Fibroblast of the conjunctiva (primary cell): ENCODE measurements at regions not wholly inside any gene's neighbourhood (a gene's known extent, or its start where the extent isn't known, plus 50 kb on each side); places are given as distances from the start of the nearest gene placed in this dataset.
"Not testable (repeated sequence)": the region's sequence is repeated elsewhere in the genome, so short reads cannot be mapped to it uniquely, and the experiment has no call there.

Source experiments
- DNase-seq: peaks from one replicate; pipeline ENCODE4 v3.0.0-alpha.2; 2010; ENCODE audit warnings: low read depth

DNA sequence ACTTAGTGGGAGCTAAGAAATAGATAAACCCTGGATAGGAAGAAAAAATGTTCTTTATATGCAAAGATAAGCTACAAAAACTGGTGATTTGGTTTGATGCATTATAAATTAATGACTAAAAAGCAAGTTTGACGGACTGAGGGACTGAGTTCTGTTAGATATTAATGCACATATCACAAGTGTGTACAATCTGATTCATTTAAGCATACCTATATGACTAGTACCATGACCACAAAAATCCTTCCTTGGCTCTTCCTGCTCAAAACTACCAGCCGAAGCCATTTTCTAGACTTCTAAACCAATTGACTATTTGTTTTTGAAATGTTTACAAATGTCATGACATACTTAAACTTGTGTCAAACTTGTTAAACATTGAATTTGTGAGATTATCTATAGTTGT is 374.5 kb upstream of the MON1B start:
- DNase-seq = no peak

DNA sequence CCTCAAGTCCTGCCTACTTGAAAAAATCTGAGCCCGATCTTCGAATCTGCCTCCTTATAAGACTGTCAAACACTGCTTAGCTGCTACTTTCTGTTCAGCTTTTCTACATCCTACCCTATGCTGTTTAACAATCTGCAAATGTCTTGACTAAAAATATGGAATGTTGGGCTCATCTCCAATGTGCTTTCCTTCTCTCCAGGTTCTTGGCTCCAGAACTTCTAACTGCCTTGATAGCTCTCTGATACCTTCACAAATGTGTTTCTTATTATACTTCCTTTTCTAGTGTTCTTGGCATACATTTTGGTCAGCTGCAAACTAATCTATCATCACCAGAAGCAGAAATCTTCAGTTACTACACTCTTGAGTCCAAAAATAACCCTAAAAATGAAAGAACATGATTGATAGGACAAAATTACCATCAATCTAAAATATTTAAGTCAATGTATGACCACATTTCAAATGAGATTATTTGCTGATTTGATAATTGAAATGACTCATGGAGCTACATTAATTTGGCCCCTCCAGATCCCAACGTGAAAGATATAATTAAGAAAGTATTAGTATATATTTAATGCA is 372.3 kb upstream of the MON1B start:
- DNase-seq = no peak

DNA sequence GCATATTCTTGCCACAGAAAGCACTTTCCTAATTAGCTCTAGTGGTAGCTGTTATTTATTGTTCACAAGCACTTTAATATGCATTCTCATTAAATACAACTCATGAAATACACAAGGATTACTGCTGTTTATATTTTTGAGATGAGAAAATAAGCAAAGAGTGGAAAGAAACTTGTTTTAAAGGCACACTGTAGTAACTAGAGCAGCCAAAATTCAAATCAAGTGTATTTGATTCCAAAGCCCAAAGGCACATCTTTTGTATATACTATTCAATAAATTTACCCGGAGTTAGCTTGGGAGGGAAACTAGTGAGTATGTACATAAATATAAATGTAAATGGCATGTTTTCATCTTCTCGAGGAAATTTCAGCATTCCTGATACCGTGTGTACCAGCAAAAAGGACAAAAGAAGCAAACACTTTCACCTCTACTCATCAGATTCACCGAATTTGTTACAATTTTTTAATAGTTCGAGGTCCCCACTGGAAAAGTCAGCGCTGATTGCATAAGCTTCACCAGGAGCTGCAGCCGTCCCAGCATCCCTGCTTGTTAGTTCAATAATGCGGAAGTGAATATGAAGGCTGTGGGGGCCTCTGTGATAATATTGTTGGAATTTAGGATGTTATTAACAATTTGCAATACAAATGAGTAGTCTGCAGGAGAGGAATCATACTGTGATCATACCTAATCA is 371.6 kb upstream of the MON1B start:
- no peak for DNase-seq

DNA sequence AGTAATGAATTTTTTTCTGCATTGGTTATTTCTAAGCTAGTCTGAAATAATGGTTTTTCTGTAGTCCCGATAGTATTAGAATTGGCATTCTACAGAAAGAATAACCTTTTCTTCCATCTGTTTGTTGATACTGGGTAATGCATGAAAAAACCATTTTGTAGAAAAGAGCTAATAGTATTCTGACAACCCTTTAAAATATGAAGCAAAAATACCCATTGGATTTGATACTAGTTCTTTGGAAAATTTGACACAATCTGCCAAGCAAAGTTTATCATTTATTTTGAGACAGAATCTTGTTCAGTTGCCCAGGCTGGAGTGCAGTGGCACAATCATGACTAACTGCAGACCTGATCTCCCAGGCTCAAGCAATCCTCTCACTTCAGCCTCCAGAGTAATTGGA is 366.8 kb upstream of the MON1B start:
- no peak for DNase-seq

DNA sequence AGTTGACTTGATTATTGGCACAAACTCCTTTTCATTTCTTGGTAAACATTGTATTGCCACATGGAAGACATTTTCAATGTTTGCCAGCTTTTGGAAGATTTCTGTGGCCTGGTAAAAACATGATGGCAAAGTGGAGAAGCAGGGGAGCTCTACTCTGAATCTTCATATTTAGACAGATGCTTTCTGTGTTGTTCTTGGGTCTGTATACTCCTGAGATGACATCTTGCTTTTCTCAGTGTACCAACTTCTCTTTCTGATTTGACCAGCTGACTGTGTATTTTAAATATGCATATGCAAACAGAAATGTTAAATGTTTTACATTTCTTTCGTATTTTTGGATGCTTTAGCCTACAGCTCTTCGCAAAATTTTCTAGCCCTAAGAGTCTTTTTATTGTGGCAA is 366.2 kb upstream of the MON1B start:
- no peak for DNase-seq

DNA sequence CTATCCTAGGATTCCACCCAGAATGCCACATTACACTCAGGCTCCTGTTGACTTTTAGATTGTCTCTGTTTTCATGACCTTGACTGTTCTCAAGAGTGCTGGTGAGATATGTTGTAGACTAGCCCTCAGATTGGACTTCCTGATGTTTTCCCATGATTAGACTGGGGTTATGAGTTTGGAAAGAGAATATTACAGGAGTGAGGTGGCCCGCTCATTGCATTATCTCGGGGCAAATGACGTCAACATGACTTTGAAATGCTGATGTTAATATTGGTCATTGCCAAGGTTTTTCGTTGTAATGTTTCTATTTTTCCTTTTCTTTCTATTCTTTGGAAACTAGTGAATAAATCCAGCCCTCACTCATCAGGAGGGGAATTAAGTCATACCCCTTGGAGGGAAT is 355.7 kb upstream of the MON1B start:
- DNase-seq = no peak

DNA sequence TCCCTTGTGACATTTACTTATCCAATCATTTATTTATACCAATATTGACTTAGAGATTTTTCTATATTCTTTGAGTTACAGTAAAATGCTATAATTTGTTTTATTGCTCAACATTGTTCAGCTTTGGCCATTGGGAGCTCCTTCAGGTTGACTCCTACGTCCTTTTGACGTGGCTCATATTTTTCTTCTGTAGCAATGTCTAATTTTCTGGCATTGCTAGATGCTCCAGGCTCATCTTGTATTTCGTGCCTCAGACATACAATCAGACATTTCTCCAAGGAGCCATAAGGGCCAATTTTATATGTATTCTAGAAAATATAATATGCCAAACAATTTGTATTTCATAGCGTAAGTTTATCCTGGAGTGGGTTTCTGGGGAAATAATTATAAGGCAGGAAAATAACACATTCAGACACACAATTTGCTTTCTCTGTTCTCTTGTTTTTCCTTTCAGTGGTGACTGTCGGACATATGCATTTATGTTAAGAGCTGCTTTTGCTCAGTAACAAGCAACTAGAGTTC is 355.1 kb upstream of the MON1B start:
- no peak for DNase-seq

DNA sequence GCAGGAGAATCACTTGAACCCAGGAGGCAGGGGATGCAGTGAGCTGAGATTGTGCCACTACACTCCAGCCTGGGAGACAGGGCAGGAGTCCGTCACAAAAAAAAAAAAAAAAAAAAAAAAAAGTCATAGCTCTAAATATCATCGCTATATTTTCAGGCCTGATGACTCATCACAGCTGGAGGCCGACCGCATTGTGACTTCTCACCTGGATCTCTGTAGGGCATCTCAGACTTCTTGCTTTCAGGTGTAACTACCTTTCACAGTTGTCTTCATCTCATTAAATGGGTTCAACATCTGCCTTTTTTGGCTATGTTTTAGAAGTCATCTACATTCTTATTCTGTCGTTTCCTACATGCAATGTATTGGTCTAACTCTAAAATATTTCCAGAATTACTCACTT is 353.1 kb upstream of the MON1B start:
- no peak for DNase-seq

DNA sequence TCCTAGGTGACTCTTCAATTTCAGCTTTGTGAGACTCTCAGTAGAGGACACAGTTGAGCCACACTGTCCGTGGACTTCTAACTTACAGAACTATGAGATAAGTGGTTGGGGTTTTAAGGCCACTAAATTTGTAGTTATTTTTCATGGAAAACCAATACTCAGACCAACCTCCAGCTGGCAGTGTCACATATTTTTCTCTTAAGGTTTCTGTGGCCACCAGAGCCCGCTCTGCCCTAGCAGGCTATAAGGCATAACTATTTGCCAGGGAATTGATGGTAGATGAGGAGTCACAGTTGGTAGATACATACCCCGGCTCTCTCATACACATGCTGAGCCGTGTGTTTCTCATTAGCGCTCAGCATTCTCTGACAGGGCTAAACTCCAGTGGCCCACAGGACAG is 336.8 kb upstream of the MON1B start:
- DNase-seq = peak; percentile 0

DNA sequence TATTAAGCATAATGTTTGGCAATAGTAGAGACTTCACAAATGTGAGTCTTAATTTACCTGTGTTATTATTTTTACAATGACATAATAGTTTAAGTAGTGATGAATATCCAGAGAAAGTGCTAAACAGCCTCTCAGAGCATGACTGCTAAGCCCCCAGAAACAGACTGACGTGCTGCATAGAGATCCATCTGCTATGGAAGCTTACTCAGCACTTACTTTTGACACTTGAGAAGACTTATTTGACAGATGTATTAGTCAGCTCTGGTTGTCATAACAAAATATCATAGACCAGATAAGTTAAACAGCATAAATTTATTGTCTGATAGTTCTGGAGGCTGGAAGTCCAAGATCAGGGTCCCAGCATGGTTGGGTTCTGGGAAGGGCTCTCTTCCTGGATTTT is 334.9 kb upstream of the MON1B start:
- no peak for DNase-seq

DNA sequence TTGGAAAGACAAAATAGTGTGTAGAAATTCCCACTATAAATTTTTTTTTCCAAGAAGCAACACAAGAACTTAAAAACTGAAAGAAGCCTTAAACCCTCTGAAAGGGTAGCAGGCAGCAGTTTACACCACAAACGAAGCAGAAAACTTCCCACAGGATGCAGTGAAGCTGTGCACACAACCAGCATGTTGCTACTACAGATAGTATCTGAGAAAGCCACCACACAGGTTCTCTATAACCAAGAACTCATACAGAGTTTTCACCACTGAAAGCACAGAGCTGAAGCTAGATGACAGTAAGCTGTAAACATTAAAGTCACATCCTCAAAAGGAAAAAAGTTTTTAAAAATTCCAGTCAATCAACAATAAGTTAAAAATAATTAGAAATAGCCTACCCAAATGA is 333.6 kb upstream of the MON1B start:
- no peak for DNase-seq

DNA sequence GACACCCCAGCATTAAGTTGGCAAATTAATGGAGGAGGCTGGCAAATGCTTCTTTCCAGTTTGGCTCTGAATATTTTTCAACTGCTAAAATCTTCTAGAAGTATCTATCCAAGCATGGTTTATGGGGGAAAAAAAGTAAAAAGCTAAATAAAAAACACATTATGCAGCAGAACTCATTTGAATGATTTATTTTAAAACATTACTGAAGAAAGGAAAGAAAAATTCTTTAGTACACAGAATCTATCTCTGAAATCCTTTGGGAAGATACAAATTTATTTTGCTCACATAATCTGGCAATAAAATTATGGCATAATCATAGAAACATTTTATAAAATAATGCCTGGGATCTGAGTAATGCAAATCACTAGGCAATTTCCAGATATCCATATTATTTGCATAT is 328.1 kb upstream of the MON1B start:
- DNase-seq = no peak

DNA sequence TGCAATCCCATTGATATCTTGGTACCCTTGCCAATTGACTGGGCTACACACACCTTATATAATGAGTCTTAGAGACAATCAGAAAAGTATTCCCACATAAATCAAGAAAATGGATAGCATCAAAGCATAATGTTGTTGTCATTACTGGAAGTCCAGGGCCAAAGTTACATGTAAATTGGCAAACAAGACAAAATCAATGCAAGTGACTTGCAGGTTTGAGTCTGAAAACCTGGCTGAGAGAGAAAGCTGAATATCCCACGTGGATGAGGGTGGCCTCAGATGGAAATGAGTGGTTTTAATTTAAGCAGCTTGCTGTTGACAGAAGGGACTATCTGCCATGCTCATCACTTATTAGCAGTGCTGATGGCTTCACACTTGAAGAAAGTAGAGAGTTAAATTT is 324.0 kb upstream of the MON1B start:
- DNase-seq = no peak

DNA sequence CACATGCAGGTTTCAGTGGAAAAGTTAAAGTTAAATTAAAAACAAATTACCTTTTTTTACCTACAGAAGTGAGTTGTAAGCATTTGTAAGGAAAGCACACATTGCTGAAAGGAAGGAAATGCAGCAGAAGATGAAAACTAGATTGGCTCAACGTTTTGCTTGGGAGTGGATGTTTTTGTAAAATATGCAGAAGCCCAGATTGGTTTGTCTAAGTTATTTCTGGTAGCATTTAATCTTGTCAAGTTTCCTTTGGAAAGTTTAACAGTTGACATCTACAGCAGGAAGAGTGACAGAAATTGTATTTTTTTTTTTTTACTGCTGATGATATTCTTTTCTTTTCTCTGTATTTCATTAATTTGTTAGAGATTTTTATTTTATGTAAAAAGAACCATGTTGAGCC is 315.1 kb upstream of the MON1B start:
- DNase-seq = no peak

DNA sequence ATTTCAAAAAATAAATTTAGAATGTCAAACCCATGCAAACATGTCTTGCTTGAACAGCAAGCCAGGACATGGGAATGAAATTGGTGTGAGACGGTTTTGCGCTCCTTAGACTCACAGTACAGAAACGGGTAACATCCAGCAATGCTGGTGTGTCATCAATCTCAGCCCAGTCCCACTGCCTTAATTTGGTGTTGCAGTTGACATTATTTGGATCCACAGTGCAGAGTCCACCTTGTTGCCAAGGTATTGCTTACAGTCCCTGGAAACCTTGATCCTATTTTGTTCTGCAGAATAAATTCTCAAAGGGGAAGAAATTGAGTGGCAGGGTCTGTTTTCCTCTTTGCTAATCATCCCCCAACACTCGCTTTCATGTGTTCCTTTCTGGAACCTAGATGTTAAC is 311.6 kb upstream of the MON1B start:
- no peak for DNase-seq

DNA sequence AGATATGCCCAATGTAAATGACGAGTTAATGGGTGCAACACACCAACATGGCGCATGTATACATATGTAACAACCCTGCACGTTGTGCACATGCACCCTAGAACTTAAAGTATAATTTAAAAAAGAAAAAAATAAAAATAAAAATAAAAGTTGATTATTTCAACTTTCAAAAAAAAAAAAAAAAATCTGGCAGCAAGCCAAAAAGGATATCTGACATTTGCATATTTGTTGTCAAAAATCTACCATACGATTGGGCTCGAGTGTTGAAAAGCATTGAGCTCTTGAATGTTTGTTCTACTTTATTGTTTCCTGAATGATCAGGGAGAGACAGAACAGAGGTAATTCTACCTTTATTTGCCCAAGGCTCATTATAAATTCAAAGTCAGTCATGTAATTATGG is 310.5 kb upstream of the MON1B start:
- DNase-seq = not testable (repeated sequence)

DNA sequence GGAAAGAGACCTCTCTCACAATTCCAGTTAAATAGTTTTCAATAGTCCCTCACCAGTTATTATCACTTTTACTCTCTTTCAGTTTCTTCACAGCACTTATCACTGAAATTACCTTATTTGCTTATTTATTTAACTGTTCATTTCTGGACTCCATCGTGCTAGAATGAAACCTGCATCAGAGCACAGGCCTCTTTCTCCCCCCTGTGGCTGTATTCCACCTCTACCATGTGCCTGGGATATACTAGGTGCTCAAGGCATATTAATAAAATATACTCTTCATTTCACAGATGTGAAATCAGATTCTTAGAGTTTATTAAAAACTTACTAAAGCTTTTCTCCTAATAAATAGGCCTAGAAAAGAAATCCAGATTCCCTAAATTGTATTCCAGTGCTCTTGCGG is 308.9 kb upstream of the MON1B start:
- DNase-seq = no peak

DNA sequence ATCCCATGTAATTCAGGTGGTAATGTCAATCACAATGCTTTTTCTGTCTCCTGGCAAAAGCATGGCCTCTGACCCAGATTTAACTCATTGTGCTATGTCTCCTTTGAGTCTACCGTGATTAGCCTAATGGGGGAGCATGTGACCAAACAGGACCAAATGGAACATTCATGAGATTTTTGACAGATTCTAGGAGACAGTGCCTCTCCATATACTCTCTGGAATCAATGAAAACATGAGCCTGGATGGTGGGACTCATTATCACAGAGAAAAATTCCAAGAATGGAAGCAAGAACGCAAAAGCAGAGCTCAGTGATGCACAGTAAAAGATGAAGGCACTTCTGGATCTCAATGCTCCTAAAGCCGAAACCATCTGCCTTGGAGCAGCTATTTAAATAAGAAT is 307.9 kb upstream of the MON1B start:
- no peak for DNase-seq

DNA sequence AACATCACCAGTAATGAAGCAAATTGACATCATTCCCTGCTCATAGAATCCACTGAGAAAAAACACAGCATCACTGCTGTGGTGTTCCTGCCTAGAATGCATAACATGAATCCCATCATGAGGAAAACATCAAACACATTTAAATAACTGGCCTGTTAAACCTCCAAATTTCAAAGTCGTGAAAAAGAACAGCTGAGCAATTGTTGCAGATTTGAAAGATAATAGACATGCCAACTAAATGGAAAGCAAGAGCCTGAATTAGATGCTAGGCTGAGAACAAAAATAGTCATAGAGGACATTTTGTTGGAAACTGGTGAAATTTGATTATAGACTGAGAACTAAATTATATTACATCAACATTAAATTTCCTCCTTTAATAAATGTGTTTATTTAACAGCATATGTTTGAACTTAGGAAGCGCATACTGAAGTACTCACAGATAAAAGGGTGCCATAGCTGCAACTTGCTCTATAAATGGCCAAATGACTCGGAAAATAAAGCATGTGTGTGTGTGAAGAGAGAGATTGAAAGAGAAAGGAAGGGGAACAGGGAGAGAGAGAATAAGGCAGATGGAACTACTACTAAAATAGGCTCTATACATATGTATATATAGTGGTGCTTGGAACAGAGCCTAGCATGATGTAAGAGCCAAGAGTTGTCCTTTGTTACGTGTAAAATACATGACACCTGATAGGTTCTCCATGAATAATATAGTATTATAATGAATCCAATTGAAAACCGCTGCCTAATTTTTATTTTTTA is 305.0 kb upstream of the MON1B start:
- no peak for DNase-seq

DNA sequence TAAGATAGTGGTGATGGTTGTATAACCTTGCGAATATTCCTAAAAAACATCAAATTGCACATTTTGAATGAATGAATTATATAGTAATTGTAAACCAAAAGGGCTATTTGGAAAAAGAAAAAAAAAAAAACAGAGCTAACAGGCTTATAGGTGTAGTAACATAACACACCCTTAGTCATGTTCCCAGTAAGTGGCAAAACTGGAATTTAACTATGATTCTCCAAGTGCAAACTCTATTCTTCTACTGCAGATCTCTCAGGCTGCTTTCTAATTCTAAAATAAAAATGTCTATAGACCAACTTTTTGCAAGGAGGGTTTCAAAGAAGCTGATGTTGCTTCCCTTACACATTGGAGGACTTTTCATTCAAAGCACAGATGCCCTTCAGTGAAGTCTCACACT is 293.2 kb upstream of the MON1B start:
- no peak for DNase-seq

DNA sequence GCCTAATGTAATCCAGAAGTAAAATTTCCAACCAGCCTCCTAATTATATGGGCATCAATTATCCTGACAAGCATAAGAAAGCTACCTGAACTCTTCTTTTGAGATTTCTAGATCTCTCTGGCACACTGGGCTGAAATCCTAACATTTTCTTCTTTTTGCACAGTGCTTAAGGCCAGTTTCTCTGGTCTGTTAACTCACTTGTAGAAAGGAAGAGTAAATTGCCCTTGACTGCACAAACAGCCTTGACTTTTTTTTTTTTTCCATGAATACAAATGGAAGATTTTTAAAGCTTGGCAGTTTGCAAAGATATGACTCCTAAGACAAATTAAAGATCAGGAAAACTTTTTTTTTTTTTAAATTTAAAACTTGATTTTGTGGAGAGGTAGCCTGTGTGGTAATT is 291.2 kb upstream of the MON1B start:
- no peak for DNase-seq

DNA sequence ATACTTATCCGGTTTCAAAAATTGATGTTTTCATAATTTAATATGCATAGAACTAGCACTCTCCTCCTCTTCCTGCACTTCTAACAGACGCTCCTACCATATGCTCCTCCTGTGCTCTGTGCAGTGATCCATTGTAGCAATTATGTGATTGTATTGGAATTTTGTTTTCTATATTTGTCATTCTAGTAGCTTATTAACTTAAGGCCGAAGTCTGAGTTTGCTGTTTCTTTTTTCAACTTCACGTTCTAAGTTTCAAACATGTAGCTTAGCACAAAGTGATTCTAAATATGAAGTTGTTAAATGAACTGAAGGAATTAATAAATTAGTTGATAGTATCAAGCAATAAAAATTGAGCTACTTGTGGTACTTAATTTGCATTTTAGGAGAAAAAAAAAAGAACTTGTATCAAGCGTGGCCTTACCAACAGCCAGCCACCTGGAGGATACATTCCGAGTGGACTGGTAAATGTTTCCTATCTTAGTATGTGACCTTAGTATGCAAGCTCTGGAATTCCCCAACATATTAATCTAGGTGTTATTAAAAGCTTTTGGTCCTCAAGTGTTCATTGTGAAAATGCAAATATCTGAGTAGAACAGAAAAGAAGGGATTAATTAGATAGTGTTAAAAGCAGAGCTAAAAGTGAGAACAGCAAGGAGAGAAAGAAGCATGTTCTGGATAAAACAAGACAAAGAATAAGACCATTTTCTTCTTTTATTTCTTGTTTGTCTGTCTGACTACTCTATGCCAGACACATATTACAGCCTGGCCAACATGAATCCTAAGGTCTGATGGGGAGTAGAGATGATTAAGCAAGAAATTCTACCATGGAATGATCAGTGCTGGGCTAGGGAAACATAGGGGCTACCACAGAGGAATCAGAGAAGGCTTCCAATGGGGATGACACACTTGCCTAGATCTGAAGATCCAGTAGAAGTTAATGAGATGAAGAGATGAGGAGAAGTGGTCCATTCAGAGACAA is 290.4 kb upstream of the MON1B start:
- no peak for DNase-seq
